ENCODE measurements at regions not wholly inside any gene's neighbourhood (a gene's known extent, or its start where the extent isn't known, plus 50 kb on each side); places are given as distances from the start of the nearest gene placed in this dataset.

GRCh38 chr1:218624052-218624451 is 278.9 kb downstream of the TGFB2 start:
- TF ChIP-seq EP300 (IDR thresholded peaks at IDR 0.05; ENCODE audit: borderline replicate concordance in 1 of 2, low read depth in 2 of 2, low read length in 2 of 2): no peak
- no peak for TF ChIP-seq KDM4A (IDR thresholded peaks at IDR 0.05; ENCODE audit: low read depth, low read length, severe bottlenecking)
- TF ChIP-seq, protein P1, sequence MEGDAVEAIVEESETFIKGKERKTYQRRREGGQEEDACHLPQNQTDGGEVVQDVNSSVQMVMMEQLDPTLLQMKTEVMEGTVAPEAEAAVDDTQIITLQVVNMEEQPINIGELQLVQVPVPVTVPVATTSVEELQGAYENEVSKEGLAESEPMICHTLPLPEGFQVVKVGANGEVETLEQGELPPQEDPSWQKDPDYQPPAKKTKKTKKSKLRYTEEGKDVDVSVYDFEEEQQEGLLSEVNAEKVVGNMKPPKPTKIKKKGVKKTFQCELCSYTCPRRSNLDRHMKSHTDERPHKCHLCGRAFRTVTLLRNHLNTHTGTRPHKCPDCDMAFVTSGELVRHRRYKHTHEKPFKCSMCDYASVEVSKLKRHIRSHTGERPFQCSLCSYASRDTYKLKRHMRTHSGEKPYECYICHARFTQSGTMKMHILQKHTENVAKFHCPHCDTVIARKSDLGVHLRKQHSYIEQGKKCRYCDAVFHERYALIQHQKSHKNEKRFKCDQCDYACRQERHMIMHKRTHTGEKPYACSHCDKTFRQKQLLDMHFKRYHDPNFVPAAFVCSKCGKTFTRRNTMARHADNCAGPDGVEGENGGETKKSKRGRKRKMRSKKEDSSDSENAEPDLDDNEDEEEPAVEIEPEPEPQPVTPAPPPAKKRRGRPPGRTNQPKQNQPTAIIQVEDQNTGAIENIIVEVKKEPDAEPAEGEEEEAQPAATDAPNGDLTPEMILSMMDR (IDR thresholded peaks at IDR 0.05; ENCODE audit: control extremely low read depth in 1 of 3, insufficient read depth in 1 of 3, low read depth in 1 of 3, low read length in 3 of 3): no peak
- TF ChIP-seq CREB1 (IDR thresholded peaks at IDR 0.05): no peak
- TF ChIP-seq CHD2 (IDR thresholded peaks at IDR 0.05; ENCODE audit: low read length): no peak
- TF ChIP-seq, protein P2, sequence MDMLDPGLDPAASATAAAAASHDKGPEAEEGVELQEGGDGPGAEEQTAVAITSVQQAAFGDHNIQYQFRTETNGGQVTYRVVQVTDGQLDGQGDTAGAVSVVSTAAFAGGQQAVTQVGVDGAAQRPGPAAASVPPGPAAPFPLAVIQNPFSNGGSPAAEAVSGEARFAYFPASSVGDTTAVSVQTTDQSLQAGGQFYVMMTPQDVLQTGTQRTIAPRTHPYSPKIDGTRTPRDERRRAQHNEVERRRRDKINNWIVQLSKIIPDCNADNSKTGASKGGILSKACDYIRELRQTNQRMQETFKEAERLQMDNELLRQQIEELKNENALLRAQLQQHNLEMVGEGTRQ (IDR thresholded peaks at IDR 0.05; ENCODE audit: low read length): no peak
- TF ChIP-seq ATF2 (IDR thresholded peaks at IDR 0.05; ENCODE audit: low read length): no peak
- TF ChIP-seq SIN3A (conservative IDR thresholded peaks at IDR 0.05 in 1 of 2, IDR thresholded peaks at IDR 0.05 in 1 of 2; ENCODE audit: low read depth in 1 of 2, low read length in 2 of 2): no peak
- no peak for TF ChIP-seq TCF12 (IDR thresholded peaks at IDR 0.05; ENCODE audit: low read depth, low read length)
